Pancreas (tissue), 10 donors: ENCODE measurements at regions not wholly inside any gene's neighbourhood (a gene's known extent, or its start where the extent isn't known, plus 50 kb on each side); places are given as distances from the start of the nearest gene placed in this dataset.

Experiments
- ATAC-seq, 4 donors: fragments of 200-7000 bp; cut with Tn5 transposase; one replicate each; pipeline versions ENCODE4 v1.8.0 to v1.9.1; 2020; ENCODE audit warnings: mild to moderate bottlenecking in 4 of 4, moderate library complexity in 4 of 4
- DNase-seq, 6 donors: peaks; one replicate each; pipeline ENCODE4 v3.0.0-alpha.2; 2020
- FAIRE-seq: peaks from 2 replicates; lab custom pipeline; 2012; peaks lifted over from hg19 to GRCh38; lab: Jason Lieb, UNC
- H3K27ac ChIP-seq, 4 donors: fragments of 200-600 bp; sonication (generic); 1 replicate in 3 of 4; 2 replicates in 1 of 4; pipeline versions ENCODE4 v1.5.0 to v1.8.0; 2020
- H3K27me3 ChIP-seq, 4 donors: fragments of 200-600 bp; one replicate each; pipeline ENCODE4 v1.8.0; 2021
- H3K36me3 ChIP-seq, 3 donors: fragments of 200-600 bp; sonication (generic) in 1 of 3; one replicate each; pipeline versions ENCODE4 v1.5.0 to v1.8.0; 2020 to 2021
- H3K4me1 ChIP-seq, 3 donors: fragments of 200-600 bp; one replicate each; pipeline ENCODE4 v1.8.0; 2021
- H3K4me3 ChIP-seq, 4 donors: fragments of 200-600 bp; sonication (generic) in 2 of 4; one replicate each; pipeline versions ENCODE4 v1.5.0 to v1.8.0; 2020 to 2021
- H3K9me3 ChIP-seq, 4 donors: fragments of 200-600 bp; one replicate each; pipeline ENCODE4 v1.8.0; 2021
- CTCF ChIP-seq, 4 donors: fragments of 200-600 bp; sonication (generic) in 3 of 4; IDR thresholded peaks; one replicate each; pipeline versions ENCODE4 v1.5.0 to v1.8.0; 2021; ENCODE audit warnings: antibody characterized with exemption in 4 of 4
- WGBS, 2 donors: extraction: QIAGEN DNeasy Blood & Tissue Kit; methylation state at CpG; one replicate each; pipeline ENCODE4 v1.1.7; 2013; 5-methylcytosine and 5-hydroxymethylcytosine counted together
- intact Hi-C, 3 donors: fragments of 100-400 bp; cut with DNase I; formaldehyde crosslinking; loops; one replicate each; pipeline versions ENCODE4 v1.11.1 to v1.14.2; 2022
- donor health status: healthy with polysubstance abuse.
- donor health status: DM: no; HTN: no; CAD: no; lungs with moderate emphysema.
- donor health status: DM: no; HTN: no; CAD: no.
- donor health status: control.
- donor health status: control.
- donor health status: Bipolar disorder and iron deficiency.
- donor health status: DM: yes; HTN: yes; CAD: no.
- donor health status: DM: no; HTN: no; CAD: no.
- donor health status: DM: no; HTN: no; CAD: no.
- donor health status: DM: yes; HTN: yes; CAD: no.

DNA sequence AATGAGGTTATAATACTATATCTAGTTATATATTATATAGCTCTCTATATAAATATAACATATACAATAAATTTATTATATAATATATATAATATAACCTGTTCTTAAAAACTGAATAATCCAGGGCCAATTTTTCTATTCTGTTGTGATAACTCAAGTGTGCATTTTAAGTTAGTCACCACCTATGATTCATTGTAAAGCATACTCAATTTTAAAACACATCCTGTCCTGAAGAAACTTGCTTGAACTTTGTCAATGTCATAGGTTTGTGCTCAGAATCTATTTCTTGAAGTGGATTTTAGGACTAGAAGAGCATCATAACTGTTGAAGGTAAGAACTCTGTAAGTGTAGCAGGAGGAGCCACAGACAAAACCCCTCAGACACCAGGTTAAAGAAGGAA lies 1209.8 kb downstream of the REEP3 start:
- no peaks in the 10 kb centered on the region for H3K27me3 ChIP-seq
- FAIRE-seq (no peak), ATAC-seq (no peak), DNase-seq (no peak)
- H3K9me3 ChIP-seq: no peaks in the 10 kb centered on the region
- H3K4me3 ChIP-seq: no peak overlapping the region
- intact Hi-C loops: no loop called here
- no peaks in the 10 kb centered on the region for H3K36me3 ChIP-seq
- TF ChIP-seq CTCF (IDR thresholded peaks at IDR 0.05): no peak
- H3K27ac ChIP-seq: no peak overlapping the region
- H3K4me1 ChIP-seq: peaks cover 0 to 6% (median 5%) of the 10 kb centered on the region in 3 donors

DNA sequence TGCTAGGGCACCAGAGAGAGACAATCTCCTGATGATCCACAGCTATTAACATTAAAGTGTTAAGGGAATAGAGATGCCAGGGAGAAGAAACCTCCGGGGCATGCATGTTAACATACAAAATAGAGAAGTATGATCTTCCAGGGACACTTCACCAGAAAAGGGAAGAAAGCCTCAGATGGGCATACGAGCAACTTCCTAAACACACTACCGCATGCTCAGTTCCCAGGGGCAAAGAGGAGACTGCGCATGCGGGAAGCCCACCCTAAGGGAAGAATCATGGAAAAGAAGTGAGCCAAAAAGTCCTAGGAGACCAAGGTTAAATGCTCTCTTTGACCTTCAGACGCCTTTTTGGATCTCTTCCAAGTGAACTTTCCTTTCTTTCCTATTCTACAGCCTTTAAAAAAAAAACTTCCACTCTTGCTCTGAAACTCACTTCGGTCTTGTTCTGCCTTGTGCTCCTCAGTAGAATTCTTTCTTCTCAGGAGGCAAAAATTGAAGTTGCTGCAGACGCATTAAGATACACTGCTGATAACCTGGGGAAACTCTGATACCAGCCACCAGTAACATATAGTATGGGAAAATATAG lies 1211.3 kb downstream of the REEP3 start:
- H3K36me3 ChIP-seq: no peaks in the 10 kb centered on the region
- H3K4me3 ChIP-seq: no peak overlapping the region
- WGBS, 2 donors: 55 to 61% methylated on average over 8 of the region's 8 CpGs
- DNase-seq: no peak
- no peak for TF ChIP-seq CTCF (IDR thresholded peaks at IDR 0.05)
- FAIRE-seq: no peak
- no peaks in the 10 kb centered on the region for H3K27me3 ChIP-seq
- H3K4me1 ChIP-seq: peaks cover 0 to 6% (median 5%) of the 10 kb centered on the region in 3 donors
- peak overlapping the region in 2 of 4 donors; percentile 28 to 41 for H3K27ac ChIP-seq
- peak; percentile 17 to 55 (median 32) for ATAC-seq
- intact Hi-C loops: no loop called here
- H3K9me3 ChIP-seq: no peaks in the 10 kb centered on the region

DNA sequence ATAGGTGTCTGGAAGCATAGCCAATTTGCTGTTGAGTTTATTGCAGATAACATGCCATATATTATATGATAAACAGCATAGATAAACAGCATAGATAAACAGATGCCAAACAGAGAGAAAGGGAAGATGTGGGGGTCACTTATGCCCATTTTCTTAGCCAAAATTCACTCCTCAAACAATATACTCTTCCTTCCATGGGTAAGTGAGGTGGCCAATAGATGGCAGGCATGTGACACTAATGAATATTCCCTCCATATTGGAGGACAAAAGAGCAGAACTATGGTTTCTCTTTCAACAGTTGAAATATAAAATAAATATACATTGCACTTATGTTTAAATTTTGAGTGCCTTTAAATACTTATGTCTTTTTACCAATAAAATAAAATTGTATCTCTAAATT lies 1212.8 kb downstream of the REEP3 start:
- H3K9me3 ChIP-seq: no peaks in the 10 kb centered on the region
- FAIRE-seq (peak; percentile 87), ATAC-seq (peak; percentile 58 to 76 (median 71)), DNase-seq (peak in 1 of 6 donors; percentile 15)
- TF ChIP-seq CTCF (IDR thresholded peaks at IDR 0.05): peak in 1 of 4 donors; percentile 11
- H3K36me3 ChIP-seq: no peaks in the 10 kb centered on the region
- H3K4me3 ChIP-seq: no peak overlapping the region
- intact Hi-C loops: no loop called here
- H3K27ac ChIP-seq: no peak overlapping the region
- no peaks in the 10 kb centered on the region for H3K27me3 ChIP-seq
- H3K4me1 ChIP-seq: peaks cover 0 to 6% (median 5%) of the 10 kb centered on the region in 3 donors

DNA sequence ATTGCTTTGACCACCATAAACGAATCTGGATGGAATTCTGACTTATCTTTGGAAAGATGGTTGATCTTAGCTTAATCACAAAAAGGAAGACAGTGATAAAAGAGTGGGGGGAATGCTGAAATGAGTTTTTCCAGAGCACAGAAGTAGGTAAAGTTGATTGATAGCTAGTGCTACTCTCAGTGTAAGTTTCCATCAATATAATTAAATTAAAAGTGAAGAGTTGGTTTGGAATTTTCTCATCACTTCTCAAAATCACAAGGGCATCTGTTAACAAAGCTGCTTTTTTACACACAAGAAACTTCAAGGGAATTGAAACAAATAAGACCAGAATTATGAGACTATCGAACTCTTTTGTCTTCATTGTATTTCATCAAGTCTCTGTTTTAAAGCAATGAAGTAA lies 1217.3 kb downstream of the REEP3 start:
- intact Hi-C loops: no loop called here
- no peak overlapping the region for H3K27ac ChIP-seq

More for the DNA sequence above, 1217.3 kb downstream of the REEP3 start:
- no peaks in the 10 kb centered on the region for H3K4me1 ChIP-seq
- no peaks in the 10 kb centered on the region for H3K36me3 ChIP-seq
- ATAC-seq (no peak), FAIRE-seq (no peak), DNase-seq (no peak)
- no peaks in the 10 kb centered on the region for H3K9me3 ChIP-seq
- 56 to 59% methylated on average over 2 of the region's 2 CpGs for whole genome bisulfite sequencing, 2 donors
- no peak for TF ChIP-seq CTCF (IDR thresholded peaks at IDR 0.05)
- H3K27me3 ChIP-seq: no peaks in the 10 kb centered on the region
- no peak overlapping the region for H3K4me3 ChIP-seq
